ENCODE measurements at regions not wholly inside any gene's neighbourhood (a gene's known extent, or its start where the extent isn't known, plus 50 kb on each side); places are given as distances from the start of the nearest gene placed in this dataset.

DNA sequence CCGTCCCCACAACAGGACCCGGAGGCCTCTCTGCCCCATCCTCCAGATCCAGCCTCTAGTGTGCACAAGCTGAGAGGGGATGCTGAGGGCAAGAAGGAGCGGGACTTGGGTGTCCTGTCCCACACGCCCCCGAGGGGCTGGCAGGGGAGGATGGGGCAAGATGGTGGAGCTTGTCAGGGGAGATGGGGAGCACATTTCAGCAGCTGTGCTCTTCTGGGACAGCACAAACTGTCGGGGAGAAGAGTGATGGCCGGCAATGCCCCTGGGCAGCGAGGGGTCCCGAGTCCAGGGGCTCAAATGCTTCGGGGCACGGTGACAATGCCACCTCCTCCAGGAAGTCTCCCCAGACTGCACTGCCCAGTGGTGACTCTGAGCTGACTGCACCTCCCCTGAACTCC lies 134.5 kb downstream of the FAM53A start:
- no peak for TF ChIP-seq POLR2A (IDR thresholded peaks at IDR 0.05)
- TF ChIP-seq, protein P1, sequence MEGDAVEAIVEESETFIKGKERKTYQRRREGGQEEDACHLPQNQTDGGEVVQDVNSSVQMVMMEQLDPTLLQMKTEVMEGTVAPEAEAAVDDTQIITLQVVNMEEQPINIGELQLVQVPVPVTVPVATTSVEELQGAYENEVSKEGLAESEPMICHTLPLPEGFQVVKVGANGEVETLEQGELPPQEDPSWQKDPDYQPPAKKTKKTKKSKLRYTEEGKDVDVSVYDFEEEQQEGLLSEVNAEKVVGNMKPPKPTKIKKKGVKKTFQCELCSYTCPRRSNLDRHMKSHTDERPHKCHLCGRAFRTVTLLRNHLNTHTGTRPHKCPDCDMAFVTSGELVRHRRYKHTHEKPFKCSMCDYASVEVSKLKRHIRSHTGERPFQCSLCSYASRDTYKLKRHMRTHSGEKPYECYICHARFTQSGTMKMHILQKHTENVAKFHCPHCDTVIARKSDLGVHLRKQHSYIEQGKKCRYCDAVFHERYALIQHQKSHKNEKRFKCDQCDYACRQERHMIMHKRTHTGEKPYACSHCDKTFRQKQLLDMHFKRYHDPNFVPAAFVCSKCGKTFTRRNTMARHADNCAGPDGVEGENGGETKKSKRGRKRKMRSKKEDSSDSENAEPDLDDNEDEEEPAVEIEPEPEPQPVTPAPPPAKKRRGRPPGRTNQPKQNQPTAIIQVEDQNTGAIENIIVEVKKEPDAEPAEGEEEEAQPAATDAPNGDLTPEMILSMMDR (IDR thresholded peaks at IDR 0.05) = no peak
